HG02610 (cell line): ENCODE measurements at regions not wholly inside any gene's neighbourhood (a gene's known extent, or its start where the extent isn't known, plus 50 kb on each side); places are given as distances from the start of the nearest gene placed in this dataset.
"Not testable (repeated sequence)": the region's sequence is repeated elsewhere in the genome, so short reads cannot be mapped to it uniquely, and the experiment has no call there.

Source experiments
- ATAC-seq: cut with Tn5 transposase; IDR thresholded peaks from one replicate; pipeline ENCODE4 v1.9.1; 2021; ENCODE audit warnings: mild to moderate bottlenecking, moderate library complexity; ENCODE audit not compliant: unreplicated experiment

GRCh38 chr21:22363504-22363903 is 1365.3 kb downstream of the NCAM2 start:
- ATAC-seq = no peak

- ATAC-seq = no peak
Measured at GRCh38 chr21:22364163-22364562, 1366.0 kb downstream of the NCAM2 start.

GRCh38 chr21:22374218-22374969 is 1376.2 kb downstream of the NCAM2 start:
- ATAC-seq = no peak

- ATAC-seq = not testable (repeated sequence)
Measured at GRCh38 chr21:22377795-22378194, 1379.6 kb downstream of the NCAM2 start.

- ATAC-seq = no peak
Measured at GRCh38 chr21:22393324-22393723, 1395.1 kb downstream of the NCAM2 start.

- ATAC-seq = no peak
Measured at GRCh38 chr21:22395965-22396364, 1397.8 kb downstream of the NCAM2 start.

- ATAC-seq = no peak
Measured at GRCh38 chr21:22399681-22400514, 1401.7 kb downstream of the NCAM2 start.

- no peak for ATAC-seq
Measured at GRCh38 chr21:22409571-22409970, 1411.4 kb downstream of the NCAM2 start.

GRCh38 chr21:22416555-22416954 is 1418.3 kb downstream of the NCAM2 start:
- no peak for ATAC-seq

GRCh38 chr21:22421416-22422180 is 1423.4 kb downstream of the NCAM2 start:
- no peak for ATAC-seq

GRCh38 chr21:22438428-22439086 is 1440.3 kb downstream of the NCAM2 start:
- no peak for ATAC-seq

GRCh38 chr21:22444990-22445389 is 1446.8 kb downstream of the NCAM2 start:
- no peak for ATAC-seq

- ATAC-seq = no peak
Measured at GRCh38 chr21:22450507-22450906, 1452.3 kb downstream of the NCAM2 start.

- no peak for ATAC-seq
Measured at GRCh38 chr21:22456241-22456640, 1458.0 kb downstream of the NCAM2 start.

- ATAC-seq = no peak
Measured at GRCh38 chr21:22468893-22469292, 1470.7 kb downstream of the NCAM2 start.

GRCh38 chr21:22474403-22474802 is 1476.2 kb downstream of the NCAM2 start:
- no peak for ATAC-seq

- no peak for ATAC-seq
Measured at GRCh38 chr21:22476214-22476613, 1478.0 kb downstream of the NCAM2 start.

GRCh38 chr21:22476726-22477646 is 1478.8 kb downstream of the NCAM2 start:
- ATAC-seq = no peak

GRCh38 chr21:22490049-22490448 is 1491.8 kb downstream of the NCAM2 start:
- no peak for ATAC-seq

GRCh38 chr21:22516230-22516629 is 1518.0 kb downstream of the NCAM2 start:
- ATAC-seq = no peak
